HepG2 (cell line): ENCODE measurements at regions not wholly inside any gene's neighbourhood (a gene's known extent, or its start where the extent isn't known, plus 50 kb on each side); places are given as distances from the start of the nearest gene placed in this dataset.

Source experiments
- ATAC-seq: fragments of 200-7000 bp; cut with Tn5 transposase; 3 replicates; pipeline ENCODE4 v1.9.1; 2020; ENCODE audit warnings: mild to moderate bottlenecking, moderate library complexity
- BruUV-seq: library from RNA; stranded (reverse); fragments of 400-500 nt; replicated peaks from 2 replicates; lab custom pipeline; 2021; lab: Mats Ljungman, UMichigan
- CTCF ChIA-PET: fragments of 300-600 bp; formaldehyde crosslinking; extraction: SDS; loops from one replicate; lab custom pipeline; 2021; ENCODE audit warnings: low total read pairs, inconsistent platforms, low intra/inter-chr PET ratio; lab: Yijun Ruan, JAX
- POLR2A ChIA-PET: fragments of 350-600 bp; sonication (Branson Sonifier 250); formaldehyde crosslinking; loops from one replicate; lab custom pipeline; 2020; ENCODE audit warnings: antibody characterized with exemption, inconsistent platforms; lab: Yijun Ruan, JAX
- DNase-seq: peaks from one replicate; pipeline ENCODE4 v3.0.0-alpha.2; 2015; ENCODE audit warnings: low spot score
- FAIRE-seq: peaks from 3 replicates; lab custom pipeline; 2011; peaks lifted over from hg19 to GRCh38; lab: Jason Lieb, UNC
- H2AFZ ChIP-seq: one replicate; pipeline ENCODE4 v1.6.1; 2011; ENCODE audit warnings: low read length, inconsistent platforms
- H3K27ac ChIP-seq: fragments of 300-600 bp; 3 replicates; pipeline ENCODE4 v1.8.0; 2011; ENCODE audit warnings: mixed run types, mild to moderate bottlenecking, mixed read lengths, low read length, inconsistent platforms; ENCODE audit not compliant: insufficient read depth; ENCODE audit errors: extremely low read length
- H3K27me3 ChIP-seq, 2 experiments: fragments of 200-600 bp in 1 of 2; 2 replicates in 1 of 2; 3 replicates in 1 of 2; pipeline versions ENCODE4 v1.6.0 to v1.8.0; 2011; ENCODE audit warnings: low read length in 2 of 2, mild to moderate bottlenecking in 2 of 2, moderate library complexity in 2 of 2, inconsistent platforms in 1 of 2; ENCODE audit not compliant: insufficient read depth in 2 of 2, control insufficient read depth in 1 of 2
- H3K36me3 ChIP-seq, 2 experiments: fragments of 200-600 bp in 1 of 2; replicated peaks in 1 of 2; 2 replicates in 1 of 2; 3 replicates in 1 of 2; pipeline versions ENCODE4 v1.5.1 to v1.8.0; 2011; ENCODE audit warnings: low read length in 2 of 2, inconsistent platforms in 1 of 2; ENCODE audit not compliant: insufficient read depth in 2 of 2, control insufficient read depth in 1 of 2
- H3K4me1 ChIP-seq: 2 replicates; pipeline ENCODE4 v1.5.1; 2012; ENCODE audit warnings: low read length, inconsistent platforms; ENCODE audit not compliant: insufficient read depth
- H3K4me2 ChIP-seq: 2 replicates; pipeline ENCODE4 v1.6.0; 2011; ENCODE audit warnings: low read depth, low read length, inconsistent platforms
- H3K4me3 ChIP-seq, 3 experiments: fragments of 200-600 bp in 1 of 3; sonication (generic), shearing (Covaris generic) in 1 of 3; replicated peaks in 1 of 3; 2 replicates each; pipeline ENCODE4 v1.5.1; 2011 to 2016; ENCODE audit warnings: low read length in 3 of 3, inconsistent platforms in 2 of 3, low read depth in 2 of 3, mild to moderate bottlenecking in 2 of 3, control low read depth in 1 of 3, mixed read lengths in 1 of 3; ENCODE audit not compliant: insufficient read depth in 1 of 3
- H3K79me2 ChIP-seq: one replicate; pipeline ENCODE4 v1.6.1; 2011; ENCODE audit warnings: low read length, inconsistent platforms; ENCODE audit not compliant: insufficient read depth
- H3K9ac ChIP-seq: 2 replicates; pipeline ENCODE4 v1.6.0; 2011; ENCODE audit warnings: mild to moderate bottlenecking, low read depth, low read length, inconsistent platforms; ENCODE audit not compliant: insufficient read depth
- H3K9me3 ChIP-seq: 2 replicates; pipeline ENCODE4 v1.5.1; 2012; ENCODE audit warnings: mild to moderate bottlenecking, low read length
- H4K20me1 ChIP-seq: 2 replicates; pipeline ENCODE4 v1.6.0; 2011; ENCODE audit warnings: inconsistent platforms, mild to moderate bottlenecking, low read length, moderate library complexity; ENCODE audit not compliant: insufficient read depth
- AGO2 ChIP-seq: fragments of 200-400 bp; formaldehyde crosslinking; optimal IDR thresholded peaks from 2 replicates; pipeline ENCODE3; 2017; ENCODE audit warnings: mild to moderate bottlenecking, low read depth, low read length, moderate library complexity
- ARID2 ChIP-seq: sonication (generic); formaldehyde crosslinking; IDR thresholded peaks from 2 replicates; pipeline ENCODE4 v1.8.1; 2022; ENCODE audit warnings: mild to moderate bottlenecking, missing genetic modification reagents, borderline replicate concordance
- CENPBD1 ChIP-seq: sonication (generic); formaldehyde crosslinking; IDR thresholded peaks from 2 replicates; pipeline ENCODE4 v1.8.0; 2022; ENCODE audit warnings: missing genetic modification reagents, low read depth, mild to moderate bottlenecking, borderline replicate concordance
- ETV5 ChIP-seq: IDR thresholded peaks from 2 replicates; pipeline ENCODE4 v1.6.1; 2018; ENCODE audit warnings: missing biosample characterization, missing genetic modification reagents, inconsistent platforms, borderline replicate concordance
- JUND ChIP-seq: sonication (generic); formaldehyde crosslinking; IDR thresholded peaks from 2 replicates; pipeline ENCODE4 v1.8.0; 2022; ENCODE audit warnings: mild to moderate bottlenecking, missing genetic modification reagents
- NR2C2 ChIP-seq: sonication (generic); formaldehyde crosslinking; IDR thresholded peaks from 2 replicates; pipeline ENCODE4 v1.4.0; 2020; ENCODE audit warnings: missing genetic modification reagents, mild to moderate bottlenecking, moderate library complexity, borderline replicate concordance
- RCOR2 ChIP-seq: IDR thresholded peaks from 2 replicates; pipeline ENCODE4 v1.6.1; 2016; ENCODE audit warnings: missing biosample characterization, missing genetic modification reagents
- SMYD3 ChIP-seq: sonication (generic); formaldehyde crosslinking; IDR thresholded peaks from 2 replicates; pipeline ENCODE4 v1.8.1; 2023; ENCODE audit warnings: mild to moderate bottlenecking, missing genetic modification reagents
- SNRNP70 ChIP-seq: fragments of 200-400 bp; formaldehyde crosslinking; IDR thresholded peaks from 2 replicates; pipeline ENCODE4 v1.6.1; 2017; ENCODE audit warnings: mild to moderate bottlenecking, low read depth, low read length, moderate library complexity
- SRSF4 ChIP-seq: fragments of 200-400 bp; formaldehyde crosslinking; IDR thresholded peaks from one replicate; pipeline ENCODE4 v1.6.1; 2018; ENCODE audit warnings: mild to moderate bottlenecking, low read depth, low read length, moderate library complexity; ENCODE audit not compliant: poor library complexity, severe bottlenecking
- ZNF589 ChIP-seq: sonication (generic); formaldehyde crosslinking; conservative IDR thresholded peaks from 2 replicates; pipeline ENCODE4 v1.8.0; 2022; ENCODE audit warnings: mild to moderate bottlenecking, moderate library complexity, missing genetic modification reagents
- ZNF639 ChIP-seq: conservative IDR thresholded peaks from 2 replicates; pipeline ENCODE4 v1.6.1; 2018; ENCODE audit warnings: missing genetic modification reagents
- ZNF772 ChIP-seq: sonication (generic); formaldehyde crosslinking; IDR thresholded peaks from 2 replicates; pipeline ENCODE4 v1.5.0; 2020; ENCODE audit warnings: mild to moderate bottlenecking, missing genetic modification reagents
- ZNF790 ChIP-seq: sonication (generic); formaldehyde crosslinking; IDR thresholded peaks from 2 replicates; pipeline ENCODE4 v1.8.0; 2022; ENCODE audit warnings: missing genetic modification reagents, mild to moderate bottlenecking, borderline replicate concordance
- ZSCAN12 ChIP-seq: sonication (generic); formaldehyde crosslinking; IDR thresholded peaks from 2 replicates; pipeline ENCODE4 v1.9.0; 2021; ENCODE audit warnings: mild to moderate bottlenecking, missing genetic modification reagents
- ZSCAN25 ChIP-seq: sonication (generic); formaldehyde crosslinking; IDR thresholded peaks from 2 replicates; pipeline ENCODE4 v1.8.0; 2022; ENCODE audit warnings: mild to moderate bottlenecking, missing genetic modification reagents
- WGBS: methylation state at CpG from one replicate; pipeline ENCODE4 v1.1.6; 2017; ENCODE audit warnings: low lambda C conversion rate; 5-methylcytosine and 5-hydroxymethylcytosine counted together
- in situ Hi-C: cut with HindIII; loops from 2 replicates; pipeline ENCODE4 v1.10.0; 2017; ENCODE audit warnings: low pct_unique_long_range_greater_than_20kb; ENCODE audit not compliant: extremely low pct_ligation_motif_present
- intact Hi-C: fragments of 100-400 bp; cut with micrococcal nuclease; formaldehyde crosslinking; loops from one replicate; pipeline ENCODE4 v1.10.0; 2022; ENCODE audit not compliant: unreplicated experiment

GRCh38 chr7:136290351-136290750, 313.2 kb upstream of the MTPN start:
- POLR2A ChIA-PET = no interaction called here
- intact Hi-C loops = no loop called here
- no peak for ATAC-seq

More at GRCh38 chr7:136290351-136290750, 313.2 kb upstream of the MTPN start:
- no peaks in the 10 kb centered on the region for H3K9me3 ChIP-seq
- FAIRE-seq (no peak), DNase-seq (no peak)
- no peak overlapping the region for H3K4me3 ChIP-seq
- CTCF ChIA-PET = no interaction called here
- H4K20me1 ChIP-seq = no peaks in the 10 kb centered on the region
- in situ Hi-C loops = no loop called here
- H3K36me3 ChIP-seq = no peaks in the 10 kb centered on the region
- no peak overlapping the region for H3K27ac ChIP-seq
- H3K4me1 ChIP-seq = no peaks in the 10 kb centered on the region
- H3K4me2 ChIP-seq = no peak overlapping the region
- TF ChIP-seq ZNF639 (CRISPR knock-in tag) (no peak), ZNF790 (CRISPR knock-in tag) (no peak), SMYD3 (CRISPR knock-in tag) (no peak), ZSCAN25 (CRISPR knock-in tag) (no peak), JUND (no peak), SNRNP70 (no peak), SRSF4 (no peak), ETV5 (no peak), AGO2 (no peak), ZNF589 (CRISPR knock-in tag) (no peak), NR2C2 (CRISPR knock-in tag) (no peak), RCOR2 (CRISPR knock-in tag) (no peak), ZNF772 (CRISPR knock-in tag) (no peak), ARID2 (CRISPR knock-in tag) (no peak), CENPBD1 (CRISPR knock-in tag) (no peak), ZSCAN12 (no peak)
- no peak overlapping the region for H3K9ac ChIP-seq
- WGBS = 0% methylated on average over 1 of the region's 1 CpG
- H2AFZ ChIP-seq = no peak overlapping the region
- no peaks in the 10 kb centered on the region for H3K79me2 ChIP-seq
- no TSS peak for BruUV-seq
- H3K27me3 ChIP-seq = no peaks in the 10 kb centered on the region
